H1 (cell line): ENCODE measurements at regions not wholly inside any gene's neighbourhood (a gene's known extent, or its start where the extent isn't known, plus 50 kb on each side); places are given as distances from the start of the nearest gene placed in this dataset.

Experiments used
- ATF2 ChIP-seq: IDR thresholded peaks from 2 replicates; pipeline ENCODE4 v1.6.1; 2012; ENCODE audit warnings: low read length, inconsistent platforms
- BCL11A ChIP-seq, 2 experiments: IDR thresholded peaks; one replicate each; pipeline ENCODE4 v1.6.1; 2011; ENCODE audit warnings: low read depth in 2 of 2, low read length in 2 of 2, mild to moderate bottlenecking in 2 of 2
- CBX5 ChIP-seq: fragments of 300-800, 300-1000 bp; sonication (generic); IDR thresholded peaks from 2 replicates; pipeline ENCODE4 v1.7.1; 2016; ENCODE audit warnings: antibody characterized with exemption, low read length, low read depth
- CEBPB ChIP-seq: IDR thresholded peaks from 2 replicates; pipeline ENCODE4 v1.6.1; 2012; ENCODE audit warnings: low read depth, low read length
- CHD1 ChIP-seq: IDR thresholded peaks from 2 replicates; pipeline ENCODE4 v1.6.1; 2012; ENCODE audit warnings: low read depth, low read length, improper control_type of control experiment
- CHD7 ChIP-seq: fragments of 300-600 bp; sonication (generic); IDR thresholded peaks from 2 replicates; pipeline ENCODE4 v1.7.1; 2012; ENCODE audit warnings: low read length, moderate library complexity, mild to moderate bottlenecking, inconsistent platforms; ENCODE audit not compliant: insufficient replicate concordance
- HDAC2 ChIP-seq, 2 experiments: fragments of 300-600 bp in 1 of 2; sonication (generic) in 1 of 2; IDR thresholded peaks; 2 replicates each; pipeline ENCODE4 v1.6.1; 2011 to 2012; ENCODE audit warnings: low read depth in 2 of 2, low read length in 2 of 2, mild to moderate bottlenecking in 2 of 2, moderate library complexity in 2 of 2, borderline replicate concordance in 1 of 2, inconsistent platforms in 1 of 2
- HDAC6 ChIP-seq: IDR thresholded peaks from one replicate; pipeline ENCODE4 v1.7.1; 2012; ENCODE audit warnings: low read depth, mild to moderate bottlenecking, inconsistent platforms, low read length, moderate library complexity
- RNF2 ChIP-seq: fragments of 200-900, 300-1000 bp; sonication (generic); IDR thresholded peaks from 2 replicates; pipeline ENCODE4 v1.7.1; 2016; ENCODE audit warnings: borderline replicate concordance, low read depth, mild to moderate bottlenecking, antibody characterized with exemption, low read length; ENCODE audit not compliant: poor library complexity, severe bottlenecking; ENCODE audit errors: missing control alignments
- TAF7 ChIP-seq: optimal IDR thresholded peaks from 2 replicates; pipeline ENCODE3; 2011; ENCODE audit warnings: low read depth, mild to moderate bottlenecking, inconsistent platforms, low read length, moderate library complexity, borderline replicate concordance

GRCh38 chr1:30188329-30188728, 535.1 kb downstream of the MATN1 start (continued):
- TF ChIP-seq CHD7: no peak
- TF ChIP-seq BCL11A (IDR thresholded peaks at IDR 0.05; ENCODE audit: low read depth in 2 of 2, low read length in 2 of 2): no peak
- TF ChIP-seq HDAC6: no peak
- TF ChIP-seq CEBPB: no peak
- no peak for TF ChIP-seq RNF2
- TF ChIP-seq CHD1: no peak
- no peak for TF ChIP-seq ATF2
- no peak for TF ChIP-seq CBX5
- TF ChIP-seq HDAC2 (IDR thresholded peaks at IDR 0.05; ENCODE audit: borderline replicate concordance in 1 of 2, low read depth in 2 of 2, low read length in 2 of 2): no peak
- no peak for TF ChIP-seq TAF7
